DMS53 treated with DMSO at 0.1 percent for 48 hours (cell line): ENCODE measurements at regions not wholly inside any gene's neighbourhood (a gene's known extent, or its start where the extent isn't known, plus 50 kb on each side); places are given as distances from the start of the nearest gene placed in this dataset.
"Not testable (repeated sequence)": the region's sequence is repeated elsewhere in the genome, so short reads cannot be mapped to it uniquely, and the experiment has no call there.

Experiments used
- DNase-seq: peaks from one replicate; lab custom pipeline; 2025; ENCODE audit not compliant: unreplicated experiment; lab: John Stamatoyannopoulos, UW

GRCh38 chr3:194908496-194908895 is 222.8 kb downstream of the FAM43A start:
- no peak for DNase-seq

GRCh38 chr3:194908972-194909371 is 223.3 kb downstream of the FAM43A start:
- no peak for DNase-seq

- no peak for DNase-seq
Observed at GRCh38 chr3:194910414-194910984, 224.8 kb downstream of the FAM43A start.

- DNase-seq: no peak
Observed at GRCh38 chr3:194913316-194913715, 227.6 kb downstream of the FAM43A start.

GRCh38 chr3:194924889-194925288 is 239.2 kb downstream of the FAM43A start:
- DNase-seq: not testable (repeated sequence)

- no peak for DNase-seq
Observed at GRCh38 chr3:194925614-194926013, 239.9 kb downstream of the FAM43A start.

- DNase-seq: no peak
Observed at GRCh38 chr3:194928227-194928626, 242.5 kb downstream of the FAM43A start.

- DNase-seq: peak; percentile 9
Observed at GRCh38 chr3:194928831-194929577, 243.3 kb downstream of the FAM43A start.

- no peak for DNase-seq
Observed at GRCh38 chr3:194929578-194929960, 243.9 kb downstream of the FAM43A start.

- no peak for DNase-seq
Observed at GRCh38 chr3:194930377-194931204, 244.9 kb downstream of the FAM43A start.

- DNase-seq: no peak
Observed at GRCh38 chr3:194931347-194931746, 245.7 kb downstream of the FAM43A start.

GRCh38 chr3:194931865-194932264 is 246.2 kb downstream of the FAM43A start:
- DNase-seq: no peak

- no peak for DNase-seq
Observed at GRCh38 chr3:194933465-194933864, 247.8 kb downstream of the FAM43A start.

- no peak for DNase-seq
Observed at GRCh38 chr3:194935061-194935460, 249.4 kb downstream of the FAM43A start.

GRCh38 chr3:194935632-194936470 is 250.2 kb downstream of the FAM43A start:
- no peak for DNase-seq

GRCh38 chr3:194936659-194937058 is 251.0 kb downstream of the FAM43A start:
- DNase-seq: no peak

- no peak for DNase-seq
Observed at GRCh38 chr3:194937144-194937543, 251.5 kb downstream of the FAM43A start.

- DNase-seq: no peak
Observed at GRCh38 chr3:194937882-194938321, 252.2 kb downstream of the FAM43A start.

- DNase-seq: no peak
Observed at GRCh38 chr3:194938845-194939531, 253.3 kb downstream of the FAM43A start.

GRCh38 chr3:194939532-194939909 is 253.8 kb downstream of the FAM43A start:
- no peak for DNase-seq
